ENCODE measurements at regions not wholly inside any gene's neighbourhood (a gene's known extent, or its start where the extent isn't known, plus 50 kb on each side); places are given as distances from the start of the nearest gene placed in this dataset.
"Not testable (repeated sequence)": the region's sequence is repeated elsewhere in the genome, so short reads cannot be mapped to it uniquely, and the experiment has no call there.

DNA sequence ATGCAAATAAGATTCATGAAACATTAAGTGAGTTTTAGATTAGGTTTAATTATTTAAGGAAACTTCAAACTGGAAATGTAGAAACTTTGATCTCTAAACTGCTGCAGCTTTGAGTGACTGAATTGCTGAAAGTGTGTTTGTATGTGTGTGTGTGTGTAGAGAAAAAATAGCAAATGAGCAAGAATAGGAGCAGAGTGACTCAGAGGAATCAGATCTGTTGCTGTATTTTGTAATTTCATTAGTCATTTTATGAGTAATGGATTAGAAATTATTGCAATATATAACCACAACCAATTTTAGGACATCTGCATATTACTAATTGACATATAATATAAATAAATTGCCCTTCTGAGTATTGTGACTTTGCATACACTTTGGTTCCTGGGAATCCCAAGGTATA lies 52.8 kb upstream of the SLC9A9 start:
- DNase-seq, result no peak
- Mint-ChIP-seq H3K4me1 (no peaks in the 10 kb centered on the region), H3K9me3 (ENCODE audit: low read depth) (no peaks in the 10 kb centered on the region), H3K27me3 (peaks cover 16% of the 10 kb centered on the region), H3K36me3 (no peaks in the 10 kb centered on the region), H3K27ac (no peak overlapping the region), H3K4me3 (no peak overlapping the region)
- CTCF ChIA-PET, result no interaction called here
- ATAC-seq, result no peak

DNA sequence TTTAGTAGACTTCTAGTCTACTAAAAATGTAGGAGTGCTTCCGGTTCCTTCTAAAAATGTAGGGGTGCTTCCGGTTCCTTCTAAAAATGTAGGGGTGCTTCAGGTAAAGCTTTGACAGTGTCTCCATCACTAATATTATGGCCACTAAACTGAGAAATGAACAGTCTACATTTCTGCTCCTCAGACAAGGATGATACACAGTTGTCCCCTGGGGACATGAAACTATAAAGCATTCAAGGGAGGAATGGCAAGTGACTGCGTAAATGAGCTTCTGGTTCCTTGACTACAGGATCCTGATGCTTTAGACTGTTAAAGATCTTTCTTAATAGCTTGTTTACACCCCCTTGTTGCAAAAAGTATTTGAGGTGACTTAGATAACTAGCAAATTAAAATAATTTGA lies 53.9 kb upstream of the SLC9A9 start:
- CTCF ChIA-PET, result no interaction called here
- no peak for ATAC-seq

GRCh38 chr3:143910756-143911155 lies 60.9 kb upstream of the DIPK2A start:
- no peak overlapping the region for H3K27ac Mint-ChIP-seq
- no peak for DNase-seq
- no peaks in the 10 kb centered on the region for H3K9me3 Mint-ChIP-seq (ENCODE audit: low read depth)
- H3K36me3 Mint-ChIP-seq, result no peaks in the 10 kb centered on the region
- H3K27me3 Mint-ChIP-seq, result peaks cover 47% of the 10 kb centered on the region
- H3K4me3 Mint-ChIP-seq, result no peak overlapping the region
- no peak for ATAC-seq
- CTCF ChIA-PET, result no interaction called here
- H3K4me1 Mint-ChIP-seq, result no peaks in the 10 kb centered on the region

More for the DNA sequence above, 53.9 kb upstream of the SLC9A9 start:
- Mint-ChIP-seq H3K27me3 (peaks cover 18% of the 10 kb centered on the region), H3K9me3 (ENCODE audit: low read depth) (no peaks in the 10 kb centered on the region), H3K36me3 (no peaks in the 10 kb centered on the region), H3K4me3 (no peak overlapping the region), H3K4me1 (no peaks in the 10 kb centered on the region), H3K27ac (no peak overlapping the region)
- no peak for DNase-seq

DNA sequence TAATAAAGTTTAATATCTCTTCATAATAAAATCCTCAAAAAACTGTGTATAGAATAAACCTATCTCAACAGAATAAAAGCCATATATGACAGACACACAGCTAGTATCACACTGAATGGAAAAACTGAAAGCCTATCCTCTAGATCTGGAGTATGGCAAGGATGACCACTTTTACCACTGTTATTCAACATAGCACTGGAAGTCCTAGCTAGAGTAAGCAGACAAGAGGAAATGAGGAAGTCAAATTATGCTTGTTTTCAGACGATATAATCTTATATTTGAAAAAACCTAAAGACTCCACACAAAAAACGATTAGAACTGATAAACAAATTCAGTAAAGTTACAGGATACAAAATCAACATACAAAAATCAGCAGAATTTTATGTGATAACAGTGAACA lies 57.4 kb upstream of the DIPK2A start:
- Mint-ChIP-seq H3K9me3 (ENCODE audit: low read depth) (no peaks in the 10 kb centered on the region), H3K27me3 (peaks cover 33% of the 10 kb centered on the region), H3K27ac (no peak overlapping the region), H3K36me3 (no peaks in the 10 kb centered on the region), H3K4me3 (no peak overlapping the region), H3K4me1 (no peaks in the 10 kb centered on the region)
- CTCF ChIA-PET, result no interaction called here
- no peak for ATAC-seq
- no peak for DNase-seq

DNA sequence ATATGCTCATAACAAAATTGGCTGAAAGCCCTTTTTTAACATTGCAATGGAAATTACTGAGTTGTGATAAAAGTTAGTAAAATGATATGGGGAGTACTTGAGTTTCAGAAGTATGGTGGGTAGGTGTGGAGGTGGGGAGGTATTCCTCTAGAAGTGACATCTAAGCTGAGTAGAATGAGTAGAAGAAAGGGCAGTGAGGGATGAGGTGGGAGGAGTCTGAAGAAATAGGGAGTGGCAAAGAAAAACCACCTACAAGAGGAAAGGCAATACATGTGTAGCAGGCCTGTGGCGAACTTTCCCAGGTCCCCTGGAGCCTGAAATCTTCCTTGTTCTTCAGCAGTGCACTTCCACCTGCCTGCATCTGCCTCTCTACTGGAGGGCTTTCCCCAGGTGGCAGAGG lies 52.8 kb upstream of the DIPK2A start:
- DNase-seq, result no peak
- Mint-ChIP-seq H3K9me3 (ENCODE audit: low read depth) (no peaks in the 10 kb centered on the region), H3K4me1 (no peaks in the 10 kb centered on the region), H3K4me3 (no peak overlapping the region), H3K36me3 (no peaks in the 10 kb centered on the region), H3K27ac (no peak overlapping the region), H3K27me3 (peaks cover 13% of the 10 kb centered on the region)
- ATAC-seq, result no peak
- CTCF ChIA-PET, result interaction anchor here (1.2 kb wide), 1 partner anchor 34 kb away, joined by 4 read pairs; no protein-coding TSS in a partner anchor

GRCh38 chr3:143921176-143921575 lies 50.4 kb upstream of the DIPK2A start:
- H3K4me3 Mint-ChIP-seq; ATAC-seq; H3K4me1 Mint-ChIP-seq; H3K27ac Mint-ChIP-seq; CTCF ChIA-PET; H3K9me3 Mint-ChIP-seq (ENCODE audit: low read depth); DNase-seq; H3K27me3 Mint-ChIP-seq; H3K36me3 Mint-ChIP-seq: not testable (repeated sequence)
